A673 (cell line): ENCODE measurements at regions not wholly inside any gene's neighbourhood (a gene's known extent, or its start where the extent isn't known, plus 50 kb on each side); places are given as distances from the start of the nearest gene placed in this dataset.

Source experiments
- EZH2 ChIP-seq: fragments of 200-600 bp; sonication (generic); IDR thresholded peaks from 2 replicates; pipeline ENCODE4 v1.6.1; 2017; ENCODE audit warnings: borderline replicate concordance, low read depth, mild to moderate bottlenecking, mixed read lengths, antibody characterized with exemption, low read length; ENCODE audit not compliant: poor library complexity, severe bottlenecking
- TF ChIP-seq, protein P1 (sequence below): fragments of 300-800, 200-600 bp; sonication (generic); conservative IDR thresholded peaks from 2 replicates; pipeline ENCODE4 v1.5.1; 2017; ENCODE audit warnings: low read depth, mild to moderate bottlenecking, antibody characterized with exemption, low read length, moderate library complexity, mixed read lengths

DNA sequence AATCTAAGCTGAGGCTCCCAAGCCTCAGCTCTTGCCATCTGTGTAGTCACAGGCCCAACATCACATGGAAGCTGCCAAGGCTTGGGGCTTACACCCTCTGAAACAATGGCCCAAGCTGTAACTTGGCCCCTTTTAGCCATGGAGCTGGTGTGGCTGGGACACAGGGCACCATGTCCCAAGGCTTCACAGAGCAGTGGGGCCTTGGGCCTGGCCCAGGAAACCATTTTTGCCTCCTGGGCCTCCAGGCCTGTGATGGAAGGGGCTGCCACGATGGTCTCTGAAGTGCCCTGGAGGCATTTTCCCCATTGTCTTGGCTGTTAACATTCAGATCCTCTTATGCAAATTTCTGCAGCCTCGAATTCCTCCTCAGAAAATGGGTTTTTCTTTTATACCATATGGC is 952.3 kb upstream of the GOT2 start:
- TF ChIP-seq, protein P1, sequence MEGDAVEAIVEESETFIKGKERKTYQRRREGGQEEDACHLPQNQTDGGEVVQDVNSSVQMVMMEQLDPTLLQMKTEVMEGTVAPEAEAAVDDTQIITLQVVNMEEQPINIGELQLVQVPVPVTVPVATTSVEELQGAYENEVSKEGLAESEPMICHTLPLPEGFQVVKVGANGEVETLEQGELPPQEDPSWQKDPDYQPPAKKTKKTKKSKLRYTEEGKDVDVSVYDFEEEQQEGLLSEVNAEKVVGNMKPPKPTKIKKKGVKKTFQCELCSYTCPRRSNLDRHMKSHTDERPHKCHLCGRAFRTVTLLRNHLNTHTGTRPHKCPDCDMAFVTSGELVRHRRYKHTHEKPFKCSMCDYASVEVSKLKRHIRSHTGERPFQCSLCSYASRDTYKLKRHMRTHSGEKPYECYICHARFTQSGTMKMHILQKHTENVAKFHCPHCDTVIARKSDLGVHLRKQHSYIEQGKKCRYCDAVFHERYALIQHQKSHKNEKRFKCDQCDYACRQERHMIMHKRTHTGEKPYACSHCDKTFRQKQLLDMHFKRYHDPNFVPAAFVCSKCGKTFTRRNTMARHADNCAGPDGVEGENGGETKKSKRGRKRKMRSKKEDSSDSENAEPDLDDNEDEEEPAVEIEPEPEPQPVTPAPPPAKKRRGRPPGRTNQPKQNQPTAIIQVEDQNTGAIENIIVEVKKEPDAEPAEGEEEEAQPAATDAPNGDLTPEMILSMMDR, result no peak
- TF ChIP-seq EZH2, result no peak
